ENCODE measurements at regions not wholly inside any gene's neighbourhood (a gene's known extent, or its start where the extent isn't known, plus 50 kb on each side); places are given as distances from the start of the nearest gene placed in this dataset.

DNA sequence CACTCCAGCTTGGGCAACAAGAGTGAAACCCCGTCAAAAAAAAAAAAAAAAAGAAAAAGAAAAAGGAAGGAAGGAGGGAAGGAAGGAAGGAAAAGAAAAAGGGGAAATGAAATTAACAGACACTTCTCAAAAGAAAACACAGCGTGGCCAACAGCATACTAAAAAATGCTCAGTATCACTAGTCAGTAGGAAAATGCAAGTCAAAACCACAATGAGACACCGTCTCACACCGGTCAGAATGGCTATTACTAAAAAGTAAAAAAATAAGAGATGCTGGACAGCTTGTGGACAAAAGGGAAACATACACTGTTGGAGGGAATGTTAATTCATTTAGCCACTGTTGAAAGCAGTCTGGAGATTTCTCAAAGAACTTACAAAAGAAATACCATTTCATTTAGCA, 369.5 kb upstream of the BRINP3 start:
- TF ChIP-seq CBFB (CRISPR knock-in tag; IDR thresholded peaks at IDR 0.05; ENCODE audit: low read depth), result no peak
- TF ChIP-seq, protein P1, sequence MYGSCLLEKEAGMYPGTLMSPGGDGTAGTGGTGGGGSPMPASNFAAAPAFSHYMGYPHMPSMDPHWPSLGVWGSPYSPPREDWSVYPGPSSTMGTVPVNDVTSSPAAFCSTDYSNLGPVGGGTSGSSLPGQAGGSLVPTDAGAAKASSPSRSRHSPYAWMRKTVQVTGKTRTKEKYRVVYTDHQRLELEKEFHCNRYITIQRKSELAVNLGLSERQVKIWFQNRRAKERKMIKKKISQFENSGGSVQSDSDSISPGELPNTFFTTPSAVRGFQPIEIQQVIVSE (CRISPR knock-in tag; IDR thresholded peaks at IDR 0.05; ENCODE audit: borderline replicate concordance), result no peak
- TF ChIP-seq, protein P2, sequence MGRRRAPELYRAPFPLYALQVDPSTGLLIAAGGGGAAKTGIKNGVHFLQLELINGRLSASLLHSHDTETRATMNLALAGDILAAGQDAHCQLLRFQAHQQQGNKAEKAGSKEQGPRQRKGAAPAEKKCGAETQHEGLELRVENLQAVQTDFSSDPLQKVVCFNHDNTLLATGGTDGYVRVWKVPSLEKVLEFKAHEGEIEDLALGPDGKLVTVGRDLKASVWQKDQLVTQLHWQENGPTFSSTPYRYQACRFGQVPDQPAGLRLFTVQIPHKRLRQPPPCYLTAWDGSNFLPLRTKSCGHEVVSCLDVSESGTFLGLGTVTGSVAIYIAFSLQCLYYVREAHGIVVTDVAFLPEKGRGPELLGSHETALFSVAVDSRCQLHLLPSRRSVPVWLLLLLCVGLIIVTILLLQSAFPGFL (CRISPR knock-in tag; IDR thresholded peaks at IDR 0.05; ENCODE audit: borderline replicate concordance), result no peak
- TF ChIP-seq OVOL2 (CRISPR knock-in tag; IDR thresholded peaks at IDR 0.05; ENCODE audit: borderline replicate concordance), result no peak
- TF ChIP-seq TEAD1 (CRISPR knock-in tag; IDR thresholded peaks at IDR 0.05), result no peak
- TF ChIP-seq, protein P3, sequence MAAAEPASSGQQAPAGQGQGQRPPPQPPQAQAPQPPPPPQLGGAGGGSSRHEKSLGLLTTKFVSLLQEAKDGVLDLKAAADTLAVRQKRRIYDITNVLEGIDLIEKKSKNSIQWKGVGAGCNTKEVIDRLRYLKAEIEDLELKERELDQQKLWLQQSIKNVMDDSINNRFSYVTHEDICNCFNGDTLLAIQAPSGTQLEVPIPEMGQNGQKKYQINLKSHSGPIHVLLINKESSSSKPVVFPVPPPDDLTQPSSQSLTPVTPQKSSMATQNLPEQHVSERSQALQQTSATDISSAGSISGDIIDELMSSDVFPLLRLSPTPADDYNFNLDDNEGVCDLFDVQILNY (CRISPR knock-in tag; IDR thresholded peaks at IDR 0.05), result no peak
- TF ChIP-seq NFYB (CRISPR knock-in tag; conservative IDR thresholded peaks at IDR 0.05; ENCODE audit: low read depth), result no peak
- TF ChIP-seq ZNF219 (CRISPR knock-in tag; IDR thresholded peaks at IDR 0.05; ENCODE audit: borderline replicate concordance), result no peak
- Mint-ChIP-seq H3K27me3 (ENCODE audit: low read depth) (no peaks in the 10 kb centered on the region), H3K27ac (no peak overlapping the region), H3K4me3 (no peak overlapping the region), H3K36me3 (no peaks in the 10 kb centered on the region), H3K9me3 (no peaks in the 10 kb centered on the region), H3K4me1 (no peaks in the 10 kb centered on the region)
- DNase-seq (ENCODE audit: low spot score) (no peak), ATAC-seq (no peak)
- POLR2A ChIA-PET, result no interaction called here
- CTCF ChIA-PET, result no interaction called here

DNA sequence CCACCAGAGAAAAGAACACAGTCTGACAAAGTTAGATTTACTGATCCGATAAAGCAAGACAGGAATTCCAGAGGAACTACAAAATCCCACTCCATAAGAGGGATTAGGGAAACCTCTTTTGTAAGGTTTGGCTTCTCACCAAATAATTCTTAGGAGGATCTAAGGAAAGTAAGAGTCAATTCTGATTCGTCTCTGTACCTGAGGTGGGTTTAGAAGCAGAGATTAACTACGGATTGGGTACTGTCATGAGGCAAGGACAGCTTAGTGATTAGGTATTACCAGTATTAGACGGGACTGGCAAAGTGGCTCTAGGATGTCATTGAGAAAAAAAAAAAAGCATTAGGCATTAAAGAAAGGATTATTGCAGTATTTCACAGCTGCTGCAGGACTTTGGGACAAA, 371.7 kb upstream of the BRINP3 start:
- Mint-ChIP-seq H3K27me3 (ENCODE audit: low read depth) (no peaks in the 10 kb centered on the region), H3K4me1 (no peaks in the 10 kb centered on the region), H3K4me3 (no peak overlapping the region), H3K36me3 (no peaks in the 10 kb centered on the region), H3K27ac (no peak overlapping the region), H3K9me3 (peaks cover 6% of the 10 kb centered on the region; the same call in 1 of the 2 replicates)
- TF ChIP-seq, protein P4, sequence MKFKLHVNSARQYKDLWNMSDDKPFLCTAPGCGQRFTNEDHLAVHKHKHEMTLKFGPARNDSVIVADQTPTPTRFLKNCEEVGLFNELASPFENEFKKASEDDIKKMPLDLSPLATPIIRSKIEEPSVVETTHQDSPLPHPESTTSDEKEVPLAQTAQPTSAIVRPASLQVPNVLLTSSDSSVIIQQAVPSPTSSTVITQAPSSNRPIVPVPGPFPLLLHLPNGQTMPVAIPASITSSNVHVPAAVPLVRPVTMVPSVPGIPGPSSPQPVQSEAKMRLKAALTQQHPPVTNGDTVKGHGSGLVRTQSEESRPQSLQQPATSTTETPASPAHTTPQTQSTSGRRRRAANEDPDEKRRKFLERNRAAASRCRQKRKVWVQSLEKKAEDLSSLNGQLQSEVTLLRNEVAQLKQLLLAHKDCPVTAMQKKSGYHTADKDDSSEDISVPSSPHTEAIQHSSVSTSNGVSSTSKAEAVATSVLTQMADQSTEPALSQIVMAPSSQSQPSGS (CRISPR knock-in tag; IDR thresholded peaks at IDR 0.05; ENCODE audit: borderline replicate concordance, low read depth), result no peak
- TF ChIP-seq, protein P5, sequence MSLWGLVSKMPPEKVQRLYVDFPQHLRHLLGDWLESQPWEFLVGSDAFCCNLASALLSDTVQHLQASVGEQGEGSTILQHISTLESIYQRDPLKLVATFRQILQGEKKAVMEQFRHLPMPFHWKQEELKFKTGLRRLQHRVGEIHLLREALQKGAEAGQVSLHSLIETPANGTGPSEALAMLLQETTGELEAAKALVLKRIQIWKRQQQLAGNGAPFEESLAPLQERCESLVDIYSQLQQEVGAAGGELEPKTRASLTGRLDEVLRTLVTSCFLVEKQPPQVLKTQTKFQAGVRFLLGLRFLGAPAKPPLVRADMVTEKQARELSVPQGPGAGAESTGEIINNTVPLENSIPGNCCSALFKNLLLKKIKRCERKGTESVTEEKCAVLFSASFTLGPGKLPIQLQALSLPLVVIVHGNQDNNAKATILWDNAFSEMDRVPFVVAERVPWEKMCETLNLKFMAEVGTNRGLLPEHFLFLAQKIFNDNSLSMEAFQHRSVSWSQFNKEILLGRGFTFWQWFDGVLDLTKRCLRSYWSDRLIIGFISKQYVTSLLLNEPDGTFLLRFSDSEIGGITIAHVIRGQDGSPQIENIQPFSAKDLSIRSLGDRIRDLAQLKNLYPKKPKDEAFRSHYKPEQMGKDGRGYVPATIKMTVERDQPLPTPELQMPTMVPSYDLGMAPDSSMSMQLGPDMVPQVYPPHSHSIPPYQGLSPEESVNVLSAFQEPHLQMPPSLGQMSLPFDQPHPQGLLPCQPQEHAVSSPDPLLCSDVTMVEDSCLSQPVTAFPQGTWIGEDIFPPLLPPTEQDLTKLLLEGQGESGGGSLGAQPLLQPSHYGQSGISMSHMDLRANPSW (CRISPR knock-in tag; conservative IDR thresholded peaks at IDR 0.05; ENCODE audit: low read depth), result no peak
- DNase-seq (ENCODE audit: low spot score), result no peak
- ATAC-seq, result no peak
- CTCF ChIA-PET, result no interaction called here
- POLR2A ChIA-PET, result no interaction called here

DNA sequence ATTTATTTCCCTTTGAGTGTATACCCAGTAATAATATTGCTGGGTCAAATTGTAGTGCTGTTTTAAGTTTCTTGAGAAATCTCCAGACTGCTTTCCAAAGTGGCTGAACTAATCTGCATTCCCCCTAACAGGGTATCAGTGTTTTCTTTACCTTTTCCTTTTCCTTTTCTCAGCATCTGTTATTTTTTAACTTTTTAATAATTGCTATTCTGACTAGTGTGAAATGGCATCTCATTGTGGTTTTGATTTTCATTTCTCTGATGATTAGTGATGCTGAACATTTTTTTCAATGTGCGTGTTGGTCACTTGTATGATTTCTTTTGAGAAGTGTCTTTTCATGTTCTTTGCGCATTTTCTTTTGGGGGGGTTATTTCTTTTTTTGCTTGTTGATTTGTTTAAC, 374.9 kb upstream of the BRINP3 start:
- Mint-ChIP-seq H3K4me3 (no peak overlapping the region), H3K27me3 (ENCODE audit: low read depth) (no peaks in the 10 kb centered on the region), H3K9me3 (peaks cover 32% of the 10 kb centered on the region), H3K36me3 (peaks cover 17% of the 10 kb centered on the region), H3K27ac (no peak overlapping the region), H3K4me1 (no peaks in the 10 kb centered on the region)
- ATAC-seq (no peak), DNase-seq (ENCODE audit: low spot score) (no peak)
- POLR2A ChIA-PET, result no interaction called here
- CTCF ChIA-PET, result no interaction called here
- TF ChIP-seq ZNF219 (CRISPR knock-in tag; IDR thresholded peaks at IDR 0.05; ENCODE audit: borderline replicate concordance) (no peak), OVOL2 (CRISPR knock-in tag; IDR thresholded peaks at IDR 0.05; ENCODE audit: borderline replicate concordance) (no peak), FOXK1 (CRISPR knock-in tag; IDR thresholded peaks at IDR 0.05) (no peak), ATF1 (CRISPR knock-in tag; IDR thresholded peaks at IDR 0.05) (no peak), NR1H2 (CRISPR knock-in tag; IDR thresholded peaks at IDR 0.05) (no peak), EMX1 (CRISPR knock-in tag; IDR thresholded peaks at IDR 0.05) (no peak)
